ENCODE measurements at regions not wholly inside any gene's neighbourhood (a gene's known extent, or its start where the extent isn't known, plus 50 kb on each side); places are given as distances from the start of the nearest gene placed in this dataset.
A peak's percentile ranks its signal among the peaks of the same experiment; 100 is the strongest.

DNA sequence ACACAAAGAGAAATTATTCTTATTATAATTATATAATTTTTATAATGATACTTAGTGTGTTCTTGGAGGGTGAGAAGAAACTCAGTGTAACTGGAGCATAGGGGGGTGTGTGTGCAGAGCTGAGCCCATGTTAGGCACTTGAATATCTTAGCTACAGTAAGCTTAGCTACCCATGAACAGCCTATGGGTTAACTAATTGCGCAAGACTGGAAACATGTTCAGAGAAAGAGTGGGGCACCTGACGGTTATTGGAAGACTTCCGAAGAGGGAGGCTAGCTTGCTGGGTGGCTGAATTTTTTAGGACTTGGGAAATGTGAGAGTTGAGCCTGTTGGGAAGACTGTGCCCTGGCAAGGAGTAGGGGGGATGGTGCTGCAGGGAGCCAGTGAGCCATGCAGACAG, 229.2 kb downstream of the SLC4A3 start:
- Histone ChIP-seq H3K27ac (no peak overlapping the region), H3K9me3 (no peaks in the 10 kb centered on the region), H3K4me3 (no peak overlapping the region), H3K4me1 (no peaks in the 10 kb centered on the region), H3K36me3 (no peaks in the 10 kb centered on the region), H3K27me3 (peaks cover 0 to 17% of the 10 kb centered on the region in 2 donors)
- intact Hi-C loops (cut with DNase I), result no loop called here
- peak in 1 of 4 donors; percentile 56 for DNase-seq
- ATAC-seq, result peak; percentile 90
- TF ChIP-seq, protein P1, sequence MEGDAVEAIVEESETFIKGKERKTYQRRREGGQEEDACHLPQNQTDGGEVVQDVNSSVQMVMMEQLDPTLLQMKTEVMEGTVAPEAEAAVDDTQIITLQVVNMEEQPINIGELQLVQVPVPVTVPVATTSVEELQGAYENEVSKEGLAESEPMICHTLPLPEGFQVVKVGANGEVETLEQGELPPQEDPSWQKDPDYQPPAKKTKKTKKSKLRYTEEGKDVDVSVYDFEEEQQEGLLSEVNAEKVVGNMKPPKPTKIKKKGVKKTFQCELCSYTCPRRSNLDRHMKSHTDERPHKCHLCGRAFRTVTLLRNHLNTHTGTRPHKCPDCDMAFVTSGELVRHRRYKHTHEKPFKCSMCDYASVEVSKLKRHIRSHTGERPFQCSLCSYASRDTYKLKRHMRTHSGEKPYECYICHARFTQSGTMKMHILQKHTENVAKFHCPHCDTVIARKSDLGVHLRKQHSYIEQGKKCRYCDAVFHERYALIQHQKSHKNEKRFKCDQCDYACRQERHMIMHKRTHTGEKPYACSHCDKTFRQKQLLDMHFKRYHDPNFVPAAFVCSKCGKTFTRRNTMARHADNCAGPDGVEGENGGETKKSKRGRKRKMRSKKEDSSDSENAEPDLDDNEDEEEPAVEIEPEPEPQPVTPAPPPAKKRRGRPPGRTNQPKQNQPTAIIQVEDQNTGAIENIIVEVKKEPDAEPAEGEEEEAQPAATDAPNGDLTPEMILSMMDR (IDR thresholded peaks at IDR 0.05), result no peak

DNA sequence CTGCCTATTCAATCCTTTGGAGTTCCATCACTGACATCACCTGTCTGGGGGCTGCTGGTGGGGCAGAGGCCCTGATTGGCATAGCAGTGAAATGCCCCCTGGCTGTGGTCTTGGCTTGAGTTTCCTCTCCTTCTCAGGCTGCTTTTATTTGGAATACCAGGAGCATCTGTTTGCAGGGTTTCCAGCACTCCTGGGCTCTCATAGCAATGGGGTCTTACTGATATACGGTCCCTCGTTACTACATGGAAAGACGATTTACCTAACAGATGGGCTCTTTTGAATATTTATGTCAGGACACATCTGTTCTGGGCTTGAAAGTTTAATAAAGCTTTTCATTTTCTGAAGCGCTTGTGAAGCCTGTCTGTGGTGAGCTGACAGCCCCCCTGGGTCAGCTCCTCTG, 230.3 kb downstream of the SLC4A3 start:
- DNase-seq, result no peak
- no peak overlapping the region for H3K4me3 ChIP-seq
- H3K9me3 ChIP-seq, result no peaks in the 10 kb centered on the region
- ATAC-seq, result no peak
- H3K36me3 ChIP-seq, result no peaks in the 10 kb centered on the region
- intact Hi-C loops (cut with DNase I), result no loop called here
- peaks cover 0 to 9% of the 10 kb centered on the region in 2 donors for H3K27me3 ChIP-seq
- no peaks in the 10 kb centered on the region for H3K4me1 ChIP-seq
- TF ChIP-seq, protein P1 (IDR thresholded peaks at IDR 0.05), result no peak
- H3K27ac ChIP-seq, result no peak overlapping the region

DNA sequence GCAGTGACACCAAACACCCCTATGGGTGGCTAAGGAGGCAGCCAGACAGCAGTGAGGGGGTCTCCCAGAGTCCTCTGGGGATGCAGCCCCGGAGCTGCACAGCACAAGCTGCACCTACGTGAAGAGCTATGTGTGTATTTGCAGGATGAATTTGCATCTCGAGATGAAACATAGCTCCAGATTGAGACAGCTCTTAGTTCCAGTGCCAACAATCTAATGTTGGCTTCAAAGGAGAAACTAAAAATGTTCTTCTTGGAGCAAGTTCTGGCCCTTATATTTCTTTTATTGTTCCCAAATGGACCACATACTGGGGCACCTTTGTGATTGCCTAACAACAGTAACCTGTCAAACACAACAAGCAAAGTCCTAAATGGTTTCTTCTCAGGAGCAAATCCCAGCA, 233.9 kb downstream of the SLC4A3 start:
- Histone ChIP-seq H3K9me3 (no peaks in the 10 kb centered on the region), H3K27ac (no peak overlapping the region), H3K4me3 (no peak overlapping the region), H3K27me3 (no peaks in the 10 kb centered on the region), H3K36me3 (no peaks in the 10 kb centered on the region), H3K4me1 (no peaks in the 10 kb centered on the region)
- DNase-seq, result no peak
- TF ChIP-seq, protein P1 (IDR thresholded peaks at IDR 0.05), result no peak
- ATAC-seq, result no peak
- intact Hi-C loops (cut with DNase I), result no loop called here

DNA sequence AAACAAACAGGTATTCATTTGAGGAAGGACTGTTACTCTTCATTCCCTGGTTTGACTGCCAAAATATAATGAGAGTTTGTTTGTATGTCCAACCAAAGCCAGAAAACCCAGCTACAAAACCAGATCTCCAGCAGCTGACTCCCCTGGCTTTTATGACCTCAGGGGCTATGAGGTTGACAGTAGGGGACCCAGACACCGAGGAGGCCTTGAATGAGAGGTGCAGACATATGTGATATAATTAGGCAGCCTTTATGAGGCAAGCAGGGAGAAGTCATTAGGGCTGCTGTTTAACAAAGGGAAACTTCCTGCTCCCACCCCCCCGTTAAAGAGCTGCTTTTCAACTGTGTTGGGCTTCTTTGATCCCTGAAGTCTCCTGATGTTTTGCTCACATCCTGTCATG, 236.7 kb downstream of the SLC4A3 start:
- H3K27ac ChIP-seq, result no peak overlapping the region
- H3K4me3 ChIP-seq, result no peak overlapping the region
- ATAC-seq, result no peak
- no peaks in the 10 kb centered on the region for H3K36me3 ChIP-seq
- no peak for DNase-seq
- H3K27me3 ChIP-seq, result no peaks in the 10 kb centered on the region
- H3K4me1 ChIP-seq, result no peaks in the 10 kb centered on the region
- H3K9me3 ChIP-seq, result no peaks in the 10 kb centered on the region
- TF ChIP-seq, protein P1 (IDR thresholded peaks at IDR 0.05), result no peak
- intact Hi-C loops (cut with DNase I), result no loop called here

DNA sequence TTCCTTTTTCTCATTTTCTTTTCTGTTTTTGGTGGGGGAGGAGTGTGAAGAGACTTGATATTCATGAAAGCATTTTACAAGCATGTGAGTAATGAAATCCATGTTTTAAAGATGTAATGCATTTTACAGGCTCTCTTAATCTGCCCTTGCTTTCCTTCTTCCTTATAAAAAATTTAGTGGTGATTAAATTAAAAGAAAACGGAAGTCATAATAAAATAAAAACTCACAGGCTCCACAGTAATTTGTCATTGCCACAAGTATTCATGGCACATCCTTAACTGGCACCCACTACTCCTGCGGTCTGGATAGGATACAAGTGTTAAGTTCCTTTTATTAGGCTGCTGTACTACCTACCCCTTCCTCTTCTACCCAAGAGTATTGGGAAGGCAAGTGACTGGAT, 241.2 kb downstream of the SLC4A3 start:
- no peaks in the 10 kb centered on the region for H3K27me3 ChIP-seq
- H3K4me1 ChIP-seq, result no peaks in the 10 kb centered on the region
- no peaks in the 10 kb centered on the region for H3K9me3 ChIP-seq
- intact Hi-C loops (cut with DNase I), result no loop called here
- H3K4me3 ChIP-seq, result no peak overlapping the region
- ATAC-seq (no peak), DNase-seq (no peak)
- H3K36me3 ChIP-seq, result no peaks in the 10 kb centered on the region
- no peak overlapping the region for H3K27ac ChIP-seq
- TF ChIP-seq, protein P1 (IDR thresholded peaks at IDR 0.05), result no peak
